Vagina (tissue), 2 donors: ENCODE measurements at regions not wholly inside any gene's neighbourhood (a gene's known extent, or its start where the extent isn't known, plus 50 kb on each side); places are given as distances from the start of the nearest gene placed in this dataset.

Source experiments
- POLR2A ChIP-seq, 2 donors: fragments of 450-650 bp; IDR thresholded peaks; one replicate each; pipeline ENCODE4 v1.6.1; 2017; ENCODE audit warnings: antibody characterized with exemption in 2 of 2, mild to moderate bottlenecking in 2 of 2, moderate library complexity in 2 of 2
- POLR2AphosphoS5 ChIP-seq, 2 donors: sonication (generic); formaldehyde crosslinking; IDR thresholded peaks; one replicate each; pipeline ENCODE4 v1.9.0; 2017; ENCODE audit warnings: antibody characterized with exemption in 2 of 2, mild to moderate bottlenecking in 2 of 2, low read depth in 1 of 2; ENCODE audit not compliant: insufficient read depth in 1 of 2
- TF ChIP-seq, protein P1 (sequence below), 3 experiments: fragments of 450-650 bp in 2 of 3; fragments of 200-600 bp in 1 of 3; sonication (generic) in 1 of 3; IDR thresholded peaks; one replicate each; pipeline ENCODE4 v1.5.1; 2017 to 2019; ENCODE audit warnings: antibody characterized with exemption in 3 of 3, mild to moderate bottlenecking in 2 of 3, moderate library complexity in 2 of 3

DNA sequence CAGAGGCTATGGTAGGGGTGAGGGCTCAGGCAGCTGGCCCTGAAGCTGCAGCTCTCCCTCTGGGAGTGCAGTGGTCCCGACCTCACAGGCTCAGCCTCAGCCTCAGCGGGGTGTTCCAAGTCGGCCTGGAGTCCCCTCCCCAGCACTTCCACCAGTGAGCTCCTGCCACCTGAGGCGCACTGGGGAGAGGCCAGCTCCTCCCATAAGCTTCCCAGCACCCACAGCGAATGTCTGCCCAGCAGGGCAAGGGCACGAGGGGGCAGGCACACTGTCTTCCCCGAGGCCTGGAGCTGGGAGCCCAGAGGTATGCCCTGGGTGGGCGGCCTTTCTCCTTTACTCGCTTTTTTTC lies 53.2 kb upstream of the SLCO4A1 start:
- TF ChIP-seq, protein P1, sequence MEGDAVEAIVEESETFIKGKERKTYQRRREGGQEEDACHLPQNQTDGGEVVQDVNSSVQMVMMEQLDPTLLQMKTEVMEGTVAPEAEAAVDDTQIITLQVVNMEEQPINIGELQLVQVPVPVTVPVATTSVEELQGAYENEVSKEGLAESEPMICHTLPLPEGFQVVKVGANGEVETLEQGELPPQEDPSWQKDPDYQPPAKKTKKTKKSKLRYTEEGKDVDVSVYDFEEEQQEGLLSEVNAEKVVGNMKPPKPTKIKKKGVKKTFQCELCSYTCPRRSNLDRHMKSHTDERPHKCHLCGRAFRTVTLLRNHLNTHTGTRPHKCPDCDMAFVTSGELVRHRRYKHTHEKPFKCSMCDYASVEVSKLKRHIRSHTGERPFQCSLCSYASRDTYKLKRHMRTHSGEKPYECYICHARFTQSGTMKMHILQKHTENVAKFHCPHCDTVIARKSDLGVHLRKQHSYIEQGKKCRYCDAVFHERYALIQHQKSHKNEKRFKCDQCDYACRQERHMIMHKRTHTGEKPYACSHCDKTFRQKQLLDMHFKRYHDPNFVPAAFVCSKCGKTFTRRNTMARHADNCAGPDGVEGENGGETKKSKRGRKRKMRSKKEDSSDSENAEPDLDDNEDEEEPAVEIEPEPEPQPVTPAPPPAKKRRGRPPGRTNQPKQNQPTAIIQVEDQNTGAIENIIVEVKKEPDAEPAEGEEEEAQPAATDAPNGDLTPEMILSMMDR (IDR thresholded peaks at IDR 0.05): no peak
- TF ChIP-seq POLR2A (IDR thresholded peaks at IDR 0.05) (no peak), POLR2AphosphoS5 (IDR thresholded peaks at IDR 0.05; ENCODE audit: insufficient read depth in 1 of 2, low read depth in 1 of 2) (no peak)
